ENCODE measurements at regions not wholly inside any gene's neighbourhood (a gene's known extent, or its start where the extent isn't known, plus 50 kb on each side); places are given as distances from the start of the nearest gene placed in this dataset.
A peak's percentile ranks its signal among the peaks of the same experiment; 100 is the strongest.

- Histone ChIP-seq H3K36me3 (ENCODE audit: control insufficient read depth, insufficient read depth, low read length) (no peaks in the 10 kb centered on the region), H3K27me3 (replicated peaks; ENCODE audit: control insufficient read depth, insufficient read depth, low read length) (no peaks in the 10 kb centered on the region), H3K4me3 (replicated peaks; ENCODE audit: low read depth, low read length) (no peak overlapping the region)
- TF ChIP-seq CTCF (IDR thresholded peaks at IDR 0.05; ENCODE audit: insufficient read depth, low read length, poor library complexity, severe bottlenecking): no peak
- no peak for DNase-seq (ENCODE audit: extremely low read depth, insufficient read length)
Measured at GRCh38 chr1:56300836-56301235, 278.5 kb downstream of the PLPP3 start.

DNA sequence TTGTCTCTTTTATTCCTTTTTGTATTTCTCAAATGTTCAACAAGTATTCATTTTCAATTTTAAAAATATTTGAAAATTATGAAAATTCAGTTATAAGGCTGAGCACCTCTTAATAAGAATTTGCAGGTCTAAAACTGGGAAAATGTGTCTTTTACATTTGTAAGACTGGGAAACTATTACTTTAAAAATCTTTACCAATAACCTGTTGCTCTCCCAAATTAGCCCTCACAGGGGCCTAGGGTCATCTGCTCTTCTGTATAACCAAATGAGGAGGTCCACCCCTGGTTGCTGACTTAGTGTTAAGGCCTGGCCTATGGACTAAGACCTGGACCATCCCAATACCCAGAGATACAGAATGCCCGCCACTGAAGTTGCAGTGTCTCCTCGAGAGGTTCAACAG lies 280.5 kb downstream of the PLPP3 start:
- H3K27me3 ChIP-seq (replicated peaks; ENCODE audit: control insufficient read depth, insufficient read depth, low read length): no peaks in the 10 kb centered on the region
- H3K36me3 ChIP-seq (ENCODE audit: control insufficient read depth, insufficient read depth, low read length): no peaks in the 10 kb centered on the region
- no peak overlapping the region for H3K4me3 ChIP-seq (replicated peaks; ENCODE audit: low read depth, low read length)
- TF ChIP-seq CTCF (IDR thresholded peaks at IDR 0.05; ENCODE audit: insufficient read depth, low read length, poor library complexity, severe bottlenecking): no peak
- DNase-seq (ENCODE audit: extremely low read depth, insufficient read length): no peak

GRCh38 chr1:56297904-56298303 lies 281.5 kb downstream of the PLPP3 start:
- Histone ChIP-seq H3K4me3 (replicated peaks; ENCODE audit: low read depth, low read length) (no peak overlapping the region), H3K36me3 (ENCODE audit: control insufficient read depth, insufficient read depth, low read length) (no peaks in the 10 kb centered on the region), H3K27me3 (replicated peaks; ENCODE audit: control insufficient read depth, insufficient read depth, low read length) (no peaks in the 10 kb centered on the region)
- DNase-seq (ENCODE audit: extremely low read depth, insufficient read length): no peak
- TF ChIP-seq CTCF (IDR thresholded peaks at IDR 0.05; ENCODE audit: insufficient read depth, low read length, poor library complexity, severe bottlenecking): no peak

GRCh38 chr1:56297208-56297607 lies 282.2 kb downstream of the PLPP3 start:
- no peak for DNase-seq (ENCODE audit: extremely low read depth, insufficient read length)
- Histone ChIP-seq H3K27me3 (replicated peaks; ENCODE audit: control insufficient read depth, insufficient read depth, low read length) (no peaks in the 10 kb centered on the region), H3K36me3 (ENCODE audit: control insufficient read depth, insufficient read depth, low read length) (no peaks in the 10 kb centered on the region), H3K4me3 (replicated peaks; ENCODE audit: low read depth, low read length) (no peak overlapping the region)
- TF ChIP-seq CTCF (IDR thresholded peaks at IDR 0.05; ENCODE audit: insufficient read depth, low read length, poor library complexity, severe bottlenecking): no peak

- Histone ChIP-seq H3K36me3 (ENCODE audit: control insufficient read depth, insufficient read depth, low read length) (no peaks in the 10 kb centered on the region), H3K4me3 (replicated peaks; ENCODE audit: low read depth, low read length) (no peak overlapping the region), H3K27me3 (replicated peaks; ENCODE audit: control insufficient read depth, insufficient read depth, low read length) (no peaks in the 10 kb centered on the region; the same call in 1 of the 2 replicates)
- no peak for TF ChIP-seq CTCF (IDR thresholded peaks at IDR 0.05; ENCODE audit: insufficient read depth, low read length, poor library complexity, severe bottlenecking)
- peak; percentile 9 for DNase-seq (ENCODE audit: extremely low read depth, insufficient read length)
Measured at GRCh38 chr1:56295949-56296929, 283.1 kb downstream of the PLPP3 start.

Measured in GM06990 (cell line).